ENCODE measurements at regions not wholly inside any gene's neighbourhood (a gene's known extent, or its start where the extent isn't known, plus 50 kb on each side); places are given as distances from the start of the nearest gene placed in this dataset.

GRCh38 chr20:4303136-4303535 lies 54.0 kb upstream of the ADRA1D start:
- H3K4me3 ChIP-seq (replicated peaks in 1 of 3; ENCODE audit: insufficient read depth in 1 of 3, low read depth in 1 of 3, low read length in 3 of 3) = no peak overlapping the region
- H3K9me3 ChIP-seq (replicated peaks; ENCODE audit: control insufficient read depth, insufficient read depth, low read length) = no peaks in the 10 kb centered on the region
- dilution Hi-C loops (cut with MboI; ENCODE audit: extremely low pct_ligation_motif_present, low sequenced_read_pairs) = no loop called here
- no peaks in the 10 kb centered on the region for H3K36me3 ChIP-seq (ENCODE audit: control insufficient read depth in 2 of 2, extremely low read depth in 1 of 2, insufficient read depth in 2 of 2, low read length in 2 of 2)
- no peak overlapping the region for H3K27ac ChIP-seq (ENCODE audit: insufficient read depth, low read depth, low read length)
- no peak overlapping the region for H2AFZ ChIP-seq (ENCODE audit: low read depth, low read length)
- FAIRE-seq (no peak), DNase-seq (ENCODE audit: low read depth, low spot score) (no peak)
- POLR2A ChIA-PET = no interaction called here
- no peaks in the 10 kb centered on the region for H4K20me1 ChIP-seq (replicated peaks; ENCODE audit: control insufficient read depth, extremely low read depth, insufficient read depth, low read length)
- BruUV-seq (replicated peaks) = no TSS peak
- H3K27me3 ChIP-seq (ENCODE audit: control insufficient read depth in 2 of 2, insufficient read depth in 2 of 2, low read length in 2 of 2) = peaks cover 3 to 6% of the 10 kb centered on the region in 2 experiments
- TF ChIP-seq JUN (IDR thresholded peaks at IDR 0.05; ENCODE audit: borderline replicate concordance, insufficient read depth, insufficient read length, low read depth) = no peak
- no peaks in the 10 kb centered on the region for H3K4me1 ChIP-seq (ENCODE audit: control insufficient read depth, extremely low read depth, insufficient read depth, low read length)
- H3K4me2 ChIP-seq (ENCODE audit: insufficient read depth, low read length) = no peak overlapping the region
- CTCF ChIA-PET = no interaction called here
- H3K9me1 ChIP-seq (replicated peaks; ENCODE audit: control insufficient read depth, extremely low read depth, insufficient read depth, low read length) = no peaks in the 10 kb centered on the region
- intact Hi-C loops (cut with micrococcal nuclease) = no loop called here
- no peak overlapping the region for H3K9ac ChIP-seq (replicated peaks; ENCODE audit: extremely low read depth, insufficient read depth, low read length)
- H3K79me2 ChIP-seq (ENCODE audit: control insufficient read depth, insufficient read depth, low read length) = no peaks in the 10 kb centered on the region

GRCh38 chr20:4300921-4301320 lies 51.8 kb upstream of the ADRA1D start:
- no peaks in the 10 kb centered on the region for H3K9me1 ChIP-seq (replicated peaks; ENCODE audit: control insufficient read depth, extremely low read depth, insufficient read depth, low read length)
- ChIA-PET POLR2A (no interaction called here), CTCF (no interaction called here)
- H3K79me2 ChIP-seq (ENCODE audit: control insufficient read depth, insufficient read depth, low read length) = no peaks in the 10 kb centered on the region
- no peak for TF ChIP-seq FOS (IDR thresholded peaks at IDR 0.05; ENCODE audit: borderline replicate concordance, insufficient read depth, low read length)
- FAIRE-seq (no peak), DNase-seq (ENCODE audit: low read depth, low spot score) (no peak)
- peaks cover 3 to 4% of the 10 kb centered on the region in 2 experiments for H3K27me3 ChIP-seq (ENCODE audit: control insufficient read depth in 2 of 2, insufficient read depth in 2 of 2, low read length in 2 of 2)
- BruUV-seq (replicated peaks) = no TSS peak
- no peak overlapping the region for H3K27ac ChIP-seq (ENCODE audit: insufficient read depth, low read depth, low read length)
- no peaks in the 10 kb centered on the region for H3K4me1 ChIP-seq (ENCODE audit: control insufficient read depth, extremely low read depth, insufficient read depth, low read length)
- no peak overlapping the region for H3K4me2 ChIP-seq (ENCODE audit: insufficient read depth, low read length)
- H3K36me3 ChIP-seq (ENCODE audit: control insufficient read depth in 2 of 2, extremely low read depth in 1 of 2, insufficient read depth in 2 of 2, low read length in 2 of 2) = no peaks in the 10 kb centered on the region
- H3K4me3 ChIP-seq (replicated peaks in 1 of 3; ENCODE audit: insufficient read depth in 1 of 3, low read depth in 1 of 3, low read length in 3 of 3) = no peak overlapping the region
- intact Hi-C loops (cut with micrococcal nuclease) (no loop called here), dilution Hi-C loops (cut with MboI; ENCODE audit: extremely low pct_ligation_motif_present, low sequenced_read_pairs) (no loop called here)
- H2AFZ ChIP-seq (ENCODE audit: low read depth, low read length) = no peak overlapping the region
- H3K9ac ChIP-seq (replicated peaks; ENCODE audit: extremely low read depth, insufficient read depth, low read length) = no peak overlapping the region
- H3K9me3 ChIP-seq (replicated peaks; ENCODE audit: control insufficient read depth, insufficient read depth, low read length) = no peaks in the 10 kb centered on the region
- no peaks in the 10 kb centered on the region for H4K20me1 ChIP-seq (replicated peaks; ENCODE audit: control insufficient read depth, extremely low read depth, insufficient read depth, low read length)
